Stimulated activated CD4-positive, alpha-beta T cell treated with anti-CD3 and anti-CD28 coated beads, Interleukin-1b, Interleukin-23, amount 100 ng/mL, for 1 hour (primary cell): ENCODE measurements at regions not wholly inside any gene's neighbourhood (a gene's known extent, or its start where the extent isn't known, plus 50 kb on each side); places are given as distances from the start of the nearest gene placed in this dataset.
"Not testable (repeated sequence)": the region's sequence is repeated elsewhere in the genome, so short reads cannot be mapped to it uniquely, and the experiment has no call there.

Experiments
- DNase-seq, 2 donors: peaks; one replicate each; pipeline ENCODE4 v3.0.0-alpha.2; 2020; ENCODE audit warnings: low read depth in 2 of 2

GRCh38 chr14:19052977-19053376 lies 85.7 kb downstream of the POTEM start:
- not testable (repeated sequence) for DNase-seq

- not testable (repeated sequence) for DNase-seq
Measured at GRCh38 chr14:19053426-19054050, 86.3 kb downstream of the POTEM start.

- not testable (repeated sequence) for DNase-seq
Measured at GRCh38 chr14:19054108-19054721, 87.0 kb downstream of the POTEM start.

- not testable (repeated sequence) for DNase-seq
Measured at GRCh38 chr14:19054934-19055333, 87.7 kb downstream of the POTEM start.

GRCh38 chr14:19059066-19059465 lies 91.8 kb downstream of the POTEM start:
- not testable (repeated sequence) for DNase-seq

- not testable (repeated sequence) for DNase-seq
Measured at GRCh38 chr14:19061689-19062450, 94.6 kb downstream of the POTEM start.

- DNase-seq: not testable (repeated sequence)
Measured at GRCh38 chr14:19068957-19069356, 101.7 kb downstream of the POTEM start.

GRCh38 chr14:19072518-19072917 lies 105.3 kb downstream of the POTEM start:
- DNase-seq: not testable (repeated sequence)

GRCh38 chr14:19088632-19089031 lies 121.4 kb downstream of the POTEM start:
- not testable (repeated sequence) for DNase-seq

- not testable (repeated sequence) for DNase-seq
Measured at GRCh38 chr14:19093227-19093626, 126.0 kb downstream of the POTEM start.

GRCh38 chr14:19094731-19095130 lies 127.5 kb downstream of the POTEM start:
- DNase-seq: not testable (repeated sequence)

GRCh38 chr14:19095167-19095566 lies 127.9 kb downstream of the POTEM start:
- DNase-seq: not testable (repeated sequence)

- not testable (repeated sequence) for DNase-seq
Measured at GRCh38 chr14:19096467-19096866, 129.2 kb downstream of the POTEM start.

GRCh38 chr14:19096876-19097275 lies 129.6 kb downstream of the POTEM start:
- not testable (repeated sequence) for DNase-seq

GRCh38 chr14:19097306-19097705 lies 130.1 kb downstream of the POTEM start:
- not testable (repeated sequence) for DNase-seq

GRCh38 chr14:19097750-19098149 lies 130.5 kb downstream of the POTEM start:
- not testable (repeated sequence) for DNase-seq

- not testable (repeated sequence) for DNase-seq
Measured at GRCh38 chr14:19098230-19098629, 131.0 kb downstream of the POTEM start.

GRCh38 chr14:19098732-19099131 lies 131.5 kb downstream of the POTEM start:
- not testable (repeated sequence) for DNase-seq

- DNase-seq: not testable (repeated sequence)
Measured at GRCh38 chr14:19099336-19099735, 132.1 kb downstream of the POTEM start.

GRCh38 chr14:19099939-19100338 lies 132.7 kb downstream of the POTEM start:
- not testable (repeated sequence) for DNase-seq

GRCh38 chr14:19105551-19105950 lies 138.3 kb downstream of the POTEM start:
- DNase-seq: not testable (repeated sequence)

GRCh38 chr14:19109887-19110286 lies 142.7 kb downstream of the POTEM start:
- DNase-seq: not testable (repeated sequence)
